ENCODE measurements at regions not wholly inside any gene's neighbourhood (a gene's known extent, or its start where the extent isn't known, plus 50 kb on each side); places are given as distances from the start of the nearest gene placed in this dataset.

DNA sequence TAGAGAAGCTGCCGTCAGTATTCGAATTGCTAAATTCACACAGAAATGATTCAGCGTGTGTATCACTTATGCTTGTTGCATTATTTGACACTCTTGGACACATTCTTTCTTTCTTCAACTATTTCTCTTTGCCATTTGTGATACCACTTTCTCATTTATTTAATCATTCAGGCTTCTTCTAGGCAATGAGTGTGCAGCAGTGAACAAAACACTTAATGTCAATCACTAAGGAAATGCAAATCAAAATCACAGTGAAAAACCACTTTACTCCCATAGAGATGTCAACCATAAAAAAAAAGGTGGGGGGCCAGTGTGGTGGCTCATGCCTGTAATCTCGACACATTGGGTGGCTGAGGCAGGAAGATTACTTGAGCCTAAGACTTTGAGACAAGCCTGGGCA lies 214.6 kb downstream of the FLRT2 start:
- ATAC-seq (ENCODE audit: low read depth): no peak
- CTCF ChIA-PET: no interaction called here
- no peak overlapping the region for H2AK5ac ChIP-seq (ENCODE audit: low read depth, low read length)
- H3K9me1 ChIP-seq (ENCODE audit: insufficient read depth, low read length): no peaks in the 10 kb centered on the region
- no peaks in the 10 kb centered on the region for H3K9me3 ChIP-seq (ENCODE audit: control insufficient read depth, insufficient read depth, low read length)
- no peaks in the 10 kb centered on the region for H3K27me3 ChIP-seq (ENCODE audit: control insufficient read depth, insufficient read depth, low read length)
- H3K4ac ChIP-seq (ENCODE audit: low read depth, low read length): no peak overlapping the region
- H2BK5ac ChIP-seq (ENCODE audit: low read depth, low read length, poor library complexity, severe bottlenecking): no peak overlapping the region
- no peak overlapping the region for H3K4me3 ChIP-seq (ENCODE audit: insufficient read depth, low read depth, low read length)
- H2AK9ac ChIP-seq (replicated peaks; ENCODE audit: low read depth, low read length, poor library complexity): no peak overlapping the region
- intact Hi-C loops (cut with micrococcal nuclease) (no loop called here), in situ Hi-C loops (cut with MboI; ENCODE audit: low sequenced_read_pairs) (no loop called here), dilution Hi-C loops (cut with HindIII; ENCODE audit: low sequenced_read_pairs, unreplicated experiment) (no loop called here)
- no peak overlapping the region for H4K8ac ChIP-seq (ENCODE audit: low read depth in 2 of 2, low read length in 2 of 2)
- no peak overlapping the region for H3K27ac ChIP-seq (ENCODE audit: insufficient read depth, low read length)
- no peak overlapping the region for H3K18ac ChIP-seq (ENCODE audit: low read depth, low read length)
- H3K56ac ChIP-seq (ENCODE audit: extremely low read depth, insufficient read depth, low read length): no peak overlapping the region
- H3K36me3 ChIP-seq (ENCODE audit: control insufficient read depth, insufficient read depth, low read length): no peaks in the 10 kb centered on the region
- POLR2A ChIA-PET (ENCODE audit: unreplicated experiment): no interaction called here
- H3K4me2 ChIP-seq (ENCODE audit: low read depth, low read length): no peak overlapping the region
- H3K23ac ChIP-seq (ENCODE audit: low read depth, low read length): no peak overlapping the region
- H3K9ac ChIP-seq (ENCODE audit: low read depth, low read length): no peak overlapping the region
- WGBS, 2 experiments (ENCODE audit: extremely low coverage in 2 of 2, insufficient read length in 1 of 2): no CpG with 5 or more reads among the region's 4 CpGs
- no peaks in the 10 kb centered on the region for H3K79me1 ChIP-seq (ENCODE audit: low read depth in 1 of 2, low read length in 2 of 2)
- H2AFZ ChIP-seq (replicated peaks; ENCODE audit: low read length, poor library complexity): no peak overlapping the region
- H4K5ac ChIP-seq (ENCODE audit: low read depth, low read length): no peak overlapping the region
- no peak for DNase-seq
- no TSS peak for BruUV-seq (replicated peaks)
- no peak overlapping the region for H2BK120ac ChIP-seq (ENCODE audit: low read depth, low read length)
- H2BK20ac ChIP-seq (ENCODE audit: low read depth, low read length): no peak overlapping the region
- TF ChIP-seq RCOR1 (IDR thresholded peaks at IDR 0.05; ENCODE audit: insufficient replicate concordance, low read length): no peak
- no peak for TF ChIP-seq POLR2A (IDR thresholded peaks at IDR 0.05; ENCODE audit: low read depth, low read length)
- TF ChIP-seq NFE2L2 (IDR thresholded peaks at IDR 0.05; ENCODE audit: low read depth, low read length): no peak
- no peak for TF ChIP-seq RFX5 (IDR thresholded peaks at IDR 0.05; ENCODE audit: low read depth, low read length)
- no peak for TF ChIP-seq BHLHE40 (IDR thresholded peaks at IDR 0.05; ENCODE audit: low read depth, low read length)
- TF ChIP-seq MAFK (IDR thresholded peaks at IDR 0.05; ENCODE audit: low read depth, low read length): no peak
- no peak for TF ChIP-seq SMC3 (IDR thresholded peaks at IDR 0.05; ENCODE audit: low read depth, low read length)
- TF ChIP-seq CEBPB (IDR thresholded peaks at IDR 0.05; ENCODE audit: low read depth, low read length): no peak
- no peak for TF ChIP-seq CHD1 (IDR thresholded peaks at IDR 0.05; ENCODE audit: low read depth, low read length)
- no peak for TF ChIP-seq MAZ (IDR thresholded peaks at IDR 0.05; ENCODE audit: borderline replicate concordance, low read depth, low read length)
- TF ChIP-seq RAD21 (IDR thresholded peaks at IDR 0.05; ENCODE audit: low read length): no peak
- H2BK15ac ChIP-seq (ENCODE audit: low read depth, low read length): no peak overlapping the region
- no peak overlapping the region for H4K91ac ChIP-seq (ENCODE audit: insufficient read depth, low read depth, low read length)
- no peaks in the 10 kb centered on the region for H3K4me1 ChIP-seq (ENCODE audit: control insufficient read depth, insufficient read depth, low read length)
- H3K14ac ChIP-seq (replicated peaks; ENCODE audit: low read depth, low read length): no peak overlapping the region
- H4K20me1 ChIP-seq (ENCODE audit: insufficient read depth, low read length): no peaks in the 10 kb centered on the region

Data from IMR-90 (cell line).